ENCODE measurements at regions not wholly inside any gene's neighbourhood (a gene's known extent, or its start where the extent isn't known, plus 50 kb on each side); places are given as distances from the start of the nearest gene placed in this dataset.
"Not testable (repeated sequence)": the region's sequence is repeated elsewhere in the genome, so short reads cannot be mapped to it uniquely, and the experiment has no call there.

DNA sequence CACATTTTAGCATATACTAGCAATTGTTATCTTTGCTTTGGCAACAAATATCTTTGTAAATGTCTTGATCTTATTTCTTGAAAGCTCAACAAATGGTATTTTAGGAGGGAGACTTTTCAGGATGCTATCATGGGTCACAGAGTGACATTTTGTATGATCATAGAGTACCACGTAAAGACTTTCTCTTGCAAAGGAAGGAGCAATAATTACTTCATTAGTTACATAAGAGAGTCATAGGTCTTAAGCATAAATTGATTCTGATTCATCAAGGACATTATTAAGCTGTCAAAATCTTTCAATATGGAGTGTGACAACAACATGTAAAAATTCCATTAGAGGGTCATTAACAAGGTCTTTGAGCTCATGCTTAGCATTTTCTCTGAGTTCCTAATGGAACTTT, 339.6 kb downstream of the NUP35 start:
- Mint-ChIP-seq H3K9me3 (ENCODE audit: low read depth) (peaks cover 4% of the 10 kb centered on the region), H3K27ac (no peak overlapping the region), H3K4me3 (no peak overlapping the region), H3K36me3 (ENCODE audit: low read depth) (no peaks in the 10 kb centered on the region), H3K27me3 (no peaks in the 10 kb centered on the region), H3K4me1 (no peaks in the 10 kb centered on the region)
- ATAC-seq (no peak), DNase-seq (no peak)
- intact Hi-C loops (cut with DNase I, micrococcal nuclease) = no loop called here
- POLR2A ChIA-PET = no interaction called here
- CTCF ChIA-PET = no interaction called here

DNA sequence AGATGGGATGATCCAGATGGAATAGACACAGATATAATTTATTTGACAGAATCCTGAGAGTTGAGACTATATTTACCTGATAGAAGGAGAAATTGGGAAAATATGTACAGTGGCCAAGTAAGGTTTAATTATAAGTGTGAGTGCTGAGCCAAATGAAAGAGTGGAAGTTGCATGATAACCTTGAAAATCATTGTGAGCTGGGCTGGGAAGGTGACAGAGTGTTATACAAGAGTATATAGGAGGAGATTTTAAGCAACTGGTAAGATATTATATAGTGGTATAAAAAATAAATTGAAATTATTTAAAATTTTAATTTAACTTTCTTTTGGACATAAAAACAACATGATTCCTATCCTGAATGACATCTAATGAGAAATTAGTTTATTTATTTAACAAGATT, 340.8 kb downstream of the NUP35 start:
- POLR2A ChIA-PET = no interaction called here
- DNase-seq (no peak), ATAC-seq (no peak)
- no peaks in the 10 kb centered on the region for H3K27me3 Mint-ChIP-seq
- CTCF ChIA-PET = interaction anchor here (0.7 kb wide), 1 partner anchor 281 kb away, joined by 3 read pairs; no protein-coding TSS in a partner anchor
- H3K9me3 Mint-ChIP-seq (ENCODE audit: low read depth) = peaks cover 10% of the 10 kb centered on the region
- H3K4me3 Mint-ChIP-seq = no peak overlapping the region
- intact Hi-C loops (cut with DNase I, micrococcal nuclease) = no loop called here
- H3K4me1 Mint-ChIP-seq = no peaks in the 10 kb centered on the region
- H3K27ac Mint-ChIP-seq = no peak overlapping the region
- no peaks in the 10 kb centered on the region for H3K36me3 Mint-ChIP-seq (ENCODE audit: low read depth)

DNA sequence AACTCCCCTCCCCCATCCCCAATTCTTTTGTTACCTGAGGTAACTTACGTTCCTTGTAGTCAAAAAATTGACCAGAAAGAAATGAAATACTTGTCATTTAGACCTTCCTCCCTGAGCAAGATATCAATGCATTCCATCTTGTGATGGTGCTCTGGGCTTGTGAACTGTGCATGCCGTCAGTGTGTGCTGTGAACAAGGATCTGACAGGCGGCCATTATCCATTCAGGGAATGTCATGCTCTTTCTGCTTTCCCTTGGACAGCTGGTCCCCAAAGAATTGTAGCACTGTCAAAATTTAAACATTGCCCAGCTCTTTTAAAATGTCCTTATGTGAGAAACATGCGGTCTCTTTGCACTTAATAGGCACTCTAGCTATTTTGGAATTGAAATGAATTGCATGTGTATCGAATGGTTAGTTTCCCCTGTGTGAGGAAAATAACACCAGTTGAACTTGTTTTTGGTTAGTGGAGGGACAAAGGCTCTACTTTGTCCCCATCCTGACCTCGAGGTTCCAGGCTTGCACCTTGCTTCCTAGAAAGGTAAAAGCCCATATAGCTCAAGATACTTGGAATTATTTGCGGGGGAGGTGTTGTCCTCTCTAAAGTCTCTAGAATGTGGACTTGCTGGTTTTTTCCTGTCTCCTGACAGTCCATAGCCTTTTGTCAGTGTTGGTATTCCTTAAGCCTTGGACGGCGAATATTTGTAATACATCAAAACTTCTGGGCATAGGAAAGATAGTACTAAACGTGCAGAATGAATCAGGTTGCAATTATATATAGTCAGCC, 350.9 kb downstream of the NUP35 start:
- H3K36me3 Mint-ChIP-seq (ENCODE audit: low read depth) = peaks cover 2% of the 10 kb centered on the region
- H3K4me1 Mint-ChIP-seq = no peaks in the 10 kb centered on the region
- H3K27me3 Mint-ChIP-seq = no peaks in the 10 kb centered on the region
- peaks cover 9% of the 10 kb centered on the region for H3K9me3 Mint-ChIP-seq (ENCODE audit: low read depth)
- no peak overlapping the region for H3K4me3 Mint-ChIP-seq
- DNase-seq (no peak), ATAC-seq (no peak)
- intact Hi-C loops (cut with DNase I, micrococcal nuclease) = no loop called here
- ChIA-PET CTCF (no interaction called here), POLR2A (no interaction called here)
- H3K27ac Mint-ChIP-seq = no peak overlapping the region

DNA sequence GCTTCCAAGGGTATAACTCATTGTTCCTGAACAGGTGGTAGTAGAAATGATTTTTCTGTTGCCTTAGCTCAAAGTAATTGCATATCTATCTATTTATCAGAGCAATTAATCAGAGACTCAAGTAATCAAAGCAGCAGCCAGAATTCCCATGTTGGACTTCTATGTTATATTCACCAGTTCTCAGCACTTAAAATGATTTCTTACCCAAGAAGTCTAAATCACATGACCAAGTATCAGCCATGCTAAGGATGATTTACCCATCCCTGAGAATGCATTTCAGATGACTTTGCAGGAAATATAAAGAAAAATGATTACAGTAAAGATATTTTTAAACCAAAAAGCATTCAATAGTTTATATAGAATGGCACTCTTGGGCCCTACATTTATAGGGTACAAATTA, 352.2 kb downstream of the NUP35 start:
- H3K27me3 Mint-ChIP-seq = no peaks in the 10 kb centered on the region
- H3K27ac Mint-ChIP-seq = no peak overlapping the region
- intact Hi-C loops (cut with DNase I, micrococcal nuclease) = no loop called here
- H3K9me3 Mint-ChIP-seq (ENCODE audit: low read depth) = peaks cover 6% of the 10 kb centered on the region
- CTCF ChIA-PET = no interaction called here
- ATAC-seq (no peak), DNase-seq (no peak)
- H3K36me3 Mint-ChIP-seq (ENCODE audit: low read depth) = no peaks in the 10 kb centered on the region
- POLR2A ChIA-PET = no interaction called here
- H3K4me3 Mint-ChIP-seq = no peak overlapping the region
- H3K4me1 Mint-ChIP-seq = no peaks in the 10 kb centered on the region

DNA sequence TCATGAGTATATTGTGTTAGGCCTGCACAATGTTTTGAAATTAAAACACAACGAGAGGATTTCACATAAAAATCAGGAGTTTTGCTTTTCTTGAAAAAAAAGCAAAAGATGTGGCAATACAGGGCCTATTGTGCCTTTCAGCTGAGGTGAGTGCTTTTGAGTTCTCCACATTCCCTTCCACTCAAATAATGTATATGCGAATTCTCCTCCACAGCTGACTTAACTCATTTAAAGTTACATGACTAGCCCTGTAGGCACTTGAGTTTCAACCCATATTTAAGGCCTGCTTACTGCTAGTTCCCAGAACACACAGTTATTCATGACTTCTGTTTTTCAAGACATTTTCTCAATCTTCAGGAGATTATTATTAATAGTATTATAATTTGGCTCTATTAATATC, 353.1 kb downstream of the NUP35 start:
- Mint-ChIP-seq H3K36me3 (ENCODE audit: low read depth) (no peaks in the 10 kb centered on the region), H3K27me3 (no peaks in the 10 kb centered on the region), H3K4me3 (no peak overlapping the region), H3K4me1 (no peaks in the 10 kb centered on the region), H3K27ac (no peak overlapping the region), H3K9me3 (ENCODE audit: low read depth) (peaks cover 9% of the 10 kb centered on the region)
- no peak for DNase-seq
- ChIA-PET POLR2A (no interaction called here), CTCF (no interaction called here)
- intact Hi-C loops (cut with DNase I, micrococcal nuclease) = no loop called here
- no peak for ATAC-seq

DNA sequence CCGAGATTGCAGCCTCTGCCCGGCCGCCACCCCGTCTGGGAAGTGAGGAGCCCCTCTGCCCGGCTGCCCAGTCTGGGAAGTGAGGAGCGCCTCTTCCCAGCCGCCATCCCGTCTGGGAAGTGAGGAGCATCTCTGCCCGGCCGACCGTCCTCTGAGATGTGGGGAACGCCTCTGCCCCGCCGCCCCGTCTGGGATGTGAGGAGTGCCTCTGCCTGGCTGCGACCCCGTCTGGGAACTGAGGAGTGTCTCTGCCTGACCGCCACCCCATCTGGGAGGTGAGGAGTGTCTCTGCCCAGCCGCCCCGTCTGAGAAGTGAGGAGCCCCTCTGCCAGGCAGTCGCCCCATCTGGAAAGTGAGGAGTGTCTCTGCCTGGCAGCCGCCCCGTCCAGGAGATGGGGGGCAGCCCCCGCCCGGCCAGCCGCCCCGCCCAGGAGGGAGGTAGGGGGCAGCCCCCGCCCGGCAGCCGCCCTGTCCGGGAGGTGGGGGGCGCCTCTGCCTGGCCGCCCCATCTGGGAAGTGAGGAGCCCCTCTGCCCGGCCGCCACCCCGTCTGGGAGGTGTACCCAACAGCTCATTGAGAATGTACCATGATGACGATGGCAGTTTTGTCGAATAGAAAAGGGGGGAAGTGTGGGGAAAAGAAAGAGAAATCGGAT, 354.8 kb downstream of the NUP35 start:
- H3K36me3 Mint-ChIP-seq (ENCODE audit: low read depth); DNase-seq; CTCF ChIA-PET; POLR2A ChIA-PET; H3K27me3 Mint-ChIP-seq; ATAC-seq; H3K4me3 Mint-ChIP-seq; H3K4me1 Mint-ChIP-seq; H3K27ac Mint-ChIP-seq; intact Hi-C loops (cut with DNase I, micrococcal nuclease): not testable (repeated sequence)
- H3K9me3 Mint-ChIP-seq (ENCODE audit: low read depth) = peaks cover 12% of the 10 kb centered on the region

DNA sequence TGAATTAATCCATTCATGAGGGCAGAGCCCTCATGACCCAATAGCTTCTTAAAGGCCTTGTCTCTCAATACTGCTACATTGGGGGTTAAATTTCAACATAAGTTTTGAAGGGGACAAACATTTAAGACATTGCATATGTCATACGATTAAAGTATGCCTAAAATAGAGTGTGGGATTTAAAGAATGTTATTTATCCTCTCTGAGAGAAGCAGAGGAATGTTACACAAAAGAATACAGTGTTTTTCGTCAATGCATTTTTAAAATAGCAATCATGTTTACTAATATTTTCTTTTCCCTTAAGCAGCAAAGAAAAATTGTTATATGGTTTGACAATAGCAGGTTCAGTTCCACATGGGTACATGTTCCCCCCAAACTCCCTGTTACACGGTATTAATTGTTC, 363.1 kb downstream of the NUP35 start:
- H3K27ac Mint-ChIP-seq = no peak overlapping the region
- H3K4me1 Mint-ChIP-seq = no peaks in the 10 kb centered on the region
- ATAC-seq = no peak
- DNase-seq = no peak
- no peaks in the 10 kb centered on the region for H3K36me3 Mint-ChIP-seq (ENCODE audit: low read depth)
- ChIA-PET CTCF (no interaction called here), POLR2A (no interaction called here)
- peaks cover 5% of the 10 kb centered on the region for H3K9me3 Mint-ChIP-seq (ENCODE audit: low read depth)
- H3K4me3 Mint-ChIP-seq = no peak overlapping the region
- H3K27me3 Mint-ChIP-seq = no peaks in the 10 kb centered on the region
- intact Hi-C loops (cut with DNase I, micrococcal nuclease) = no loop called here

DNA sequence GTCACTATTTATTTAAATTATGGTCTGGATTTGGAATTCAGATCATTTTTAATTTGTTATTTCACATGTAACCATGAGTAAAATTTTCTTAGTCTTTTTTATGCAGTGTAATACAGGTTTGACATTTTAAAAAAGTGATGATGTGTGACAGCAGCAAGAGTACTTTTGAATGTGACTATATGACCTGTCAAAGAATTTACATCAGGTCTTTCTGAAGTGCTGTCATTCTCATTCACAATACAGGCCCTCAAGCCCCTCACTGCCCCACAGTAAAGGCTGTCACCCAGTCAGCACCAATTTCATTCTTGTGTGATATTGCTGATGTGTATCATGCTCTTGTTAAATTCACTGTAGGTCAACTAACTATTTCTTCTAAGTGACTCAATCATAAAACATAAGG, 364.2 kb downstream of the NUP35 start:
- Mint-ChIP-seq H3K4me3 (no peak overlapping the region), H3K4me1 (no peaks in the 10 kb centered on the region), H3K27me3 (no peaks in the 10 kb centered on the region), H3K27ac (no peak overlapping the region), H3K9me3 (ENCODE audit: low read depth) (peaks cover 2% of the 10 kb centered on the region), H3K36me3 (ENCODE audit: low read depth) (no peaks in the 10 kb centered on the region)
- ChIA-PET CTCF (no interaction called here), POLR2A (no interaction called here)
- DNase-seq (no peak), ATAC-seq (no peak)
- intact Hi-C loops (cut with DNase I, micrococcal nuclease) = no loop called here

DNA sequence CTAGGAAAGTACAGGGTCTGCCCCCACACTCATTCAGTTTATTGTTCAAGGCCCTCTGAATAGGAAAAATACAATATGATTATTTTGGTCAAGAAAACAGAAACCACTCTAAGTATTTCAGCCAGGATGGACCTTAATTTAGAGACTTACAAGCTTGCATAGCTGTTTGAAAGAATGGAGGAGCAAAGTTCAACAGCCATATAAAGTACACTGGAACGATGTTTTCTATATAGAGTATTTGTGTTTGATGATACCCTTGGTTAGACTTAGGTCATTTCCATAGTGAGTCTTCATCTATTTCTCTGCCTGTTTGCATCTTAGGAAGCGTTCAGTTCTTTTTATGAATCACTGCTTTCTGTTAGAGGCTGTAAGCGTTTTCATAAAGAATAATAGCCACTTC, 366.2 kb downstream of the NUP35 start:
- H3K4me3 Mint-ChIP-seq = no peak overlapping the region
- ATAC-seq = no peak
- ChIA-PET CTCF (no interaction called here), POLR2A (no interaction called here)
- no peak for DNase-seq
- H3K9me3 Mint-ChIP-seq (ENCODE audit: low read depth) = peaks cover 2% of the 10 kb centered on the region
- intact Hi-C loops (cut with DNase I, micrococcal nuclease) = no loop called here
- H3K27me3 Mint-ChIP-seq = no peaks in the 10 kb centered on the region
- H3K4me1 Mint-ChIP-seq = no peaks in the 10 kb centered on the region
- H3K36me3 Mint-ChIP-seq (ENCODE audit: low read depth) = no peaks in the 10 kb centered on the region
- no peak overlapping the region for H3K27ac Mint-ChIP-seq

DNA sequence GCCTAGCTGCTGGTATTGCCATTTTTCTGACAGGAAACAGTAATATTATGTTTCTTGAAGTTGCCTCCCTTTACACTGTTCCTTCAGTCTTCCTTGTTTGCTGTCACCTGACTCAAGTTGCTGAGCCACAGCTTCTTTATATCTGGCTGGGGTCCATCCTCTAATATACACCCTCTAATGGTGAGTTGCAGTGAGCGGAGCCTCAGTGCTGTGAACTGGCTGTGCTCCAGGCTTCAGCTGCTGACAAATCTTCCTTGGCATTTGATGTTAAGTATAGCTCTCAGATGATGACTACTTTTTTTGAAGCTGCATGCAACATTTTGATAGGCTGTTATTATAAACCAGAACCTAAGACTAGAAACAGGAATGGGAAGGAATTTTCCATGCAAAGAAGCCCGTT, 366.7 kb downstream of the NUP35 start:
- CTCF ChIA-PET = interaction anchor here (0.6 kb wide), 1 partner anchor 247 kb away, joined by 3 read pairs; no protein-coding TSS in a partner anchor
- no peak for ATAC-seq

DNA sequence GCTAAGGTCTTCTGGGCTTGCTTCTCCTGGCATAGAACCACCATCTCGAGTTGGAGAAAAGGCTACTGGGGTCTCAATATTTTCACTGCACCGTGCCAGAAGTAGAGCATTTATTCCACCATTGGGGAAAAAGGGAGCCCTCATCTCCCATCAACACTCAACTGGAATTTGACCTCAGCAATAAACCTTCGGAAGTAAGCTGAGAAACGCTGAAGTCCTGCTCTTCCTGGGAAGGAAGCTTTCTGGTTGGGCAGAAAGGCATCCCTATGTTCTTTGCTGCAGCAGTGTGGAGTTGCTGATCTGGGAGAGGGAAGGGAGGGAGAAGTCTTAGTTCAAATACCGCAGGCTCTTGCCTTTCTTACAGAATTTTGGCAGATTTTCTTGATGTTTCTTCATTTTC, 368.8 kb downstream of the NUP35 start:
- POLR2A ChIA-PET = no interaction called here
- ATAC-seq (no peak), DNase-seq (no peak)
- H3K27me3 Mint-ChIP-seq = no peaks in the 10 kb centered on the region
- no peaks in the 10 kb centered on the region for H3K36me3 Mint-ChIP-seq (ENCODE audit: low read depth)
- H3K4me1 Mint-ChIP-seq = no peaks in the 10 kb centered on the region
- no peak overlapping the region for H3K4me3 Mint-ChIP-seq
- intact Hi-C loops (cut with DNase I, micrococcal nuclease) = no loop called here
- CTCF ChIA-PET = no interaction called here
- H3K27ac Mint-ChIP-seq = no peak overlapping the region
- H3K9me3 Mint-ChIP-seq (ENCODE audit: low read depth) = peaks cover 4% of the 10 kb centered on the region

More for the DNA sequence above, 366.7 kb downstream of the NUP35 start:
- no peaks in the 10 kb centered on the region for H3K4me1 Mint-ChIP-seq
- H3K36me3 Mint-ChIP-seq (ENCODE audit: low read depth) = no peaks in the 10 kb centered on the region
- H3K27me3 Mint-ChIP-seq = no peaks in the 10 kb centered on the region
- intact Hi-C loops (cut with DNase I, micrococcal nuclease) = no loop called here
- H3K27ac Mint-ChIP-seq = no peak overlapping the region
- DNase-seq = no peak
- H3K9me3 Mint-ChIP-seq (ENCODE audit: low read depth) = peaks cover 2% of the 10 kb centered on the region
- H3K4me3 Mint-ChIP-seq = no peak overlapping the region
- POLR2A ChIA-PET = no interaction called here

DNA sequence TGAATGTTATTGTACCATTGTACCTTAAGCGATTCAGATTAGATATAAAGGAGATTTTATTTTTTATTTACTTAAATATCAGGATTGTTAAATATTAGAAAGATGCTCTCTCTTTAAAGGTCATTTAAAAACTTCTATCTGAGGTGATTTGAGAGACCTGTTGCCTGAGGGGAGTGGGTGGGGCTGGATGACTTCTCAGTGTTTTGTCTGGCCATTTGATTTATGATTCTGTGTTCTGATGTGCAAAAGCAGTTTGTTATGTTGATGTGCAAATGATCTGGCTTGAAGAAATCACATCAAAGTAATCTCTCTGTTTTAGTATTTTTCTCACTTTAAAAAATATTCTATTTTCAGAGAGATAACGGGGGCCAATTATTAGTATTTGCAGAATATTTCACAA, 370.8 kb downstream of the NUP35 start:
- ATAC-seq (no peak), DNase-seq (no peak)
- CTCF ChIA-PET = no interaction called here
- H3K27ac Mint-ChIP-seq = no peak overlapping the region
- H3K4me3 Mint-ChIP-seq = no peak overlapping the region
- H3K9me3 Mint-ChIP-seq (ENCODE audit: low read depth) = peaks cover 4% of the 10 kb centered on the region
- intact Hi-C loops (cut with DNase I, micrococcal nuclease) = no loop called here
- no peaks in the 10 kb centered on the region for H3K27me3 Mint-ChIP-seq
- POLR2A ChIA-PET = no interaction called here
- H3K36me3 Mint-ChIP-seq (ENCODE audit: low read depth) = no peaks in the 10 kb centered on the region
- no peaks in the 10 kb centered on the region for H3K4me1 Mint-ChIP-seq

Data from activated CD4-positive, alpha-beta T cell treated with anti-CD3 and anti-CD28 coated beads for 36 hours (primary cell).